ENCODE measurements at regions not wholly inside any gene's neighbourhood (a gene's known extent, or its start where the extent isn't known, plus 50 kb on each side); places are given as distances from the start of the nearest gene placed in this dataset.

GRCh38 chr12:23211384-23212320 lies 586.7 kb downstream of the ETNK1 start:
- no peaks in the 10 kb centered on the region for H3K27me3 ChIP-seq (replicated peaks; ENCODE audit: control insufficient read depth, insufficient read depth, low read length)
- H3K27ac Mint-ChIP-seq (ENCODE audit: unreplicated experiment): no peak overlapping the region
- no peaks in the 10 kb centered on the region for H3K4me1 ChIP-seq
- intact Hi-C loops (cut with micrococcal nuclease; ENCODE audit: unreplicated experiment): no loop called here
- no TSS peak for BruUV-seq (replicated peaks)
- no peak for DNase-seq
- H3K36me3 Mint-ChIP-seq (ENCODE audit: insufficient read depth, unreplicated experiment): no peaks in the 10 kb centered on the region
- CTCF ChIA-PET: no interaction called here
- TF ChIP-seq CTCF (IDR thresholded peaks at IDR 0.05; ENCODE audit: insufficient read depth in 1 of 2, low read depth in 1 of 2, low read length in 1 of 2, severe bottlenecking in 1 of 2, unreplicated experiment in 1 of 2): no peak
- H3K9me3 ChIP-seq: peaks cover 12% of the 10 kb centered on the region; the same call in 1 of the 2 replicates
- POLR2A ChIA-PET: no interaction called here
- peaks cover 5% of the 10 kb centered on the region for H3K27me3 Mint-ChIP-seq (ENCODE audit: insufficient read depth, unreplicated experiment)
- H3K9me3 Mint-ChIP-seq (ENCODE audit: unreplicated experiment): peaks cover 14% of the 10 kb centered on the region
- no peak overlapping the region for H3K4me3 ChIP-seq (ENCODE audit: low read depth, low read length)
- no peak overlapping the region for H3K4me3 Mint-ChIP-seq (ENCODE audit: unreplicated experiment)
- H3K36me3 ChIP-seq (ENCODE audit: control insufficient read depth, insufficient read depth, low read length): no peaks in the 10 kb centered on the region
- H3K4me1 Mint-ChIP-seq (ENCODE audit: low read depth, unreplicated experiment): peaks cover 7% of the 10 kb centered on the region

GRCh38 chr12:23217158-23217557 lies 592.2 kb downstream of the ETNK1 start:
- TF ChIP-seq CTCF (IDR thresholded peaks at IDR 0.05; ENCODE audit: insufficient read depth in 1 of 2, low read depth in 1 of 2, low read length in 1 of 2, severe bottlenecking in 1 of 2, unreplicated experiment in 1 of 2): no peak
- Histone ChIP-seq H3K4me3 (ENCODE audit: low read depth, low read length) (no peak overlapping the region), H3K4me1 (no peaks in the 10 kb centered on the region), H3K9me3 (peaks cover 12% of the 10 kb centered on the region; the same call in 1 of the 2 replicates), H3K27me3 (replicated peaks; ENCODE audit: control insufficient read depth, insufficient read depth, low read length) (no peaks in the 10 kb centered on the region), H3K36me3 (ENCODE audit: control insufficient read depth, insufficient read depth, low read length) (no peaks in the 10 kb centered on the region)
- POLR2A ChIA-PET: no interaction called here
- Mint-ChIP-seq H3K9me3 (ENCODE audit: unreplicated experiment) (peaks cover 14% of the 10 kb centered on the region), H3K4me1 (ENCODE audit: low read depth, unreplicated experiment) (peaks cover 7% of the 10 kb centered on the region), H3K36me3 (ENCODE audit: insufficient read depth, unreplicated experiment) (no peaks in the 10 kb centered on the region), H3K27me3 (ENCODE audit: insufficient read depth, unreplicated experiment) (peaks cover 5% of the 10 kb centered on the region), H3K4me3 (ENCODE audit: unreplicated experiment) (no peak overlapping the region), H3K27ac (ENCODE audit: unreplicated experiment) (no peak overlapping the region)
- no TSS peak for BruUV-seq (replicated peaks)
- intact Hi-C loops (cut with micrococcal nuclease; ENCODE audit: unreplicated experiment): no loop called here
- DNase-seq: no peak
- CTCF ChIA-PET: no interaction called here

GRCh38 chr12:23217667-23218066 lies 592.7 kb downstream of the ETNK1 start:
- Mint-ChIP-seq H3K4me1 (ENCODE audit: low read depth, unreplicated experiment) (peaks cover 7% of the 10 kb centered on the region), H3K36me3 (ENCODE audit: insufficient read depth, unreplicated experiment) (no peaks in the 10 kb centered on the region), H3K27me3 (ENCODE audit: insufficient read depth, unreplicated experiment) (peaks cover 5% of the 10 kb centered on the region), H3K9me3 (ENCODE audit: unreplicated experiment) (peaks cover 14% of the 10 kb centered on the region), H3K4me3 (ENCODE audit: unreplicated experiment) (no peak overlapping the region), H3K27ac (ENCODE audit: unreplicated experiment) (no peak overlapping the region)
- ChIA-PET CTCF (no interaction called here), POLR2A (no interaction called here)
- peaks cover 12% of the 10 kb centered on the region; the same call in 1 of the 2 replicates for H3K9me3 ChIP-seq
- H3K36me3 ChIP-seq (ENCODE audit: control insufficient read depth, insufficient read depth, low read length): no peaks in the 10 kb centered on the region
- no peak for TF ChIP-seq CTCF (IDR thresholded peaks at IDR 0.05; ENCODE audit: insufficient read depth in 1 of 2, low read depth in 1 of 2, low read length in 1 of 2, severe bottlenecking in 1 of 2, unreplicated experiment in 1 of 2)
- no peak for DNase-seq
- H3K4me3 ChIP-seq (ENCODE audit: low read depth, low read length): no peak overlapping the region
- no peaks in the 10 kb centered on the region for H3K27me3 ChIP-seq (replicated peaks; ENCODE audit: control insufficient read depth, insufficient read depth, low read length)
- H3K4me1 ChIP-seq: no peaks in the 10 kb centered on the region
- intact Hi-C loops (cut with micrococcal nuclease; ENCODE audit: unreplicated experiment): no loop called here
- BruUV-seq (replicated peaks): no TSS peak

Data from Caco-2 (cell line).